HG03460 (cell line): ENCODE measurements at regions not wholly inside any gene's neighbourhood (a gene's known extent, or its start where the extent isn't known, plus 50 kb on each side); places are given as distances from the start of the nearest gene placed in this dataset.
"Not testable (repeated sequence)": the region's sequence is repeated elsewhere in the genome, so short reads cannot be mapped to it uniquely, and the experiment has no call there.

Experiments used
- ATAC-seq: cut with Tn5 transposase; IDR thresholded peaks from one replicate; pipeline ENCODE4 v1.9.1; 2021; ENCODE audit not compliant: unreplicated experiment

DNA sequence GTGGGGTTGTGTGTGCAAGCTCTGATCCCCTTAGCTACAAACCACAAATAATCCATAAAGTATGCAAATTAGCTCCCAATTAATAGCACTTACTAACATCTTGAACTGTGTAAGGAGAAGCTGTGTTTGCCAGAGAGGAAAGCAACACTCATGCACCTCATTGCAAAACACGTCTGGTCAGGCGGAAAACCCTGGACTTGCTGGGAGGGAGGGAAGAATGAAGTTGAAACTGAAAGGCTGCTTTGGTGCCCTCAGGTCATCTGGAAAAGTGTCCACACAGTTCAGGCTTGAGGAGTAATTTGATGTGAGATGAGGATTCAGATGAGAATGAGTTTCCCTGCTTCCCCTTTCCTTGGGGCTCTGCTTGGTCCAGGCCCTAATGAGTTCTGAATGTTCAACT lies 185.5 kb upstream of the ANKRD28 start:
- ATAC-seq: no peak

GRCh38 chr3:15983693-15984092 lies 185.9 kb upstream of the ANKRD28 start:
- no peak for ATAC-seq

- ATAC-seq: no peak
Observed at GRCh38 chr3:15989419-15989818, 185.1 kb upstream of the GALNT15 start.

DNA sequence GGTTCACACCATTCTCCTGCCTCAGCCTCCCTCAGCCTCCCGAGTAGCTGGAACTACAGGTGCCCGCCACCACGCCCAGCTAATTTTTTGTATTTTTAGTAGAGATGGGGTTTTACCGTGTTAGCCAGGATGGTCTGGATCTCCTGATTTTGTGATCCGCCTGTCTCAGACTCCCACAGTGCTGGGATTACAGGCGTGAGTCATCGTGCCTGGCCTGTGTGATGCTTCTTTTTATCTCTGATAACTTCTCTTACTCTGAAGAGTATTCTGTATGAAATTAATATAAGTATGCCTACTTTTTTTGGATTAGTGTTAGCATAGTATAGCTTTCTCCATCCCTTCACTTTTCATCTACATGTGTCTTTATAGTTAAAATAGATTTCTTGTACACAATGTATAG lies 180.8 kb upstream of the GALNT15 start:
- ATAC-seq: not testable (repeated sequence)

- ATAC-seq: not testable (repeated sequence)
Observed at GRCh38 chr3:15996496-15996895, 178.0 kb upstream of the GALNT15 start.

- no peak for ATAC-seq
Observed at GRCh38 chr3:15997274-15997943, 177.1 kb upstream of the GALNT15 start.

DNA sequence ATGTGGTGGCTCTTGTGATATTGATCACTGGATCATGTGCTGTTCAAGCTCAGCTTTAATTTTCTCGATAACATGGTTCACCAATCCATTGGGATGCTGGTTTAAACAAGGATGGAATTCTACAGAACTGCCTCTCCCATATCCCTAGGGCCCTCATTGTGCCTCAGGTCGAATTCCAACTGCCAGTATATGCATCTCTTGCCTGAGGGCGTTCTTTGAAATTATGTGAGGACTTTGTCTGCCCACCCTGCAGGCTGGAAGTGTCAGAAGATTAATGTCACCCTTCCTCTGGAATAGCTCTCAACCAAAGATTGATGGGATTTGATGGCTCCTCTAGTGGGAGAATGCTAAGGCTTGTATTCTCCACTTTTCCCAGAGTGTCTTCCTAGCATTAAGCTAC lies 175.6 kb upstream of the GALNT15 start:
- ATAC-seq: no peak

- no peak for ATAC-seq
Observed at GRCh38 chr3:16004812-16005211, 169.7 kb upstream of the GALNT15 start.

DNA sequence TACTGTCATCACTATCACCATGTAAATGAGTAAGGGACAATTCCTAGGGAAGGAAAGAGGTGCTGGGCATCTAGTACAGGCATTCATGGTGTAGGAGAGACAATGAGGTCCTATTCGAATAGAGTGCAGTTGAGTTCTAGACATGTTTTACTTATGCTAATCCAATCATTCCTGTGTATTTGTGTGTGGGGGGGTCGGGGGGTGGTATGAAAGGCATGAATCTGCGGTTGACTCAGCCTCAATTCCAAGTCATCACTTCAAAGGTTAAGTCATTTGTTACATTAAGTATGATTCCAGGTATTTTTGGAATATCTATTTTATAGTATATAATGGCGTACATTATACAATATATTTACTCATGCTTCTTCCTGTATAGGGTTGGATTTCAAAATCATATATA lies 163.1 kb upstream of the GALNT15 start:
- ATAC-seq: no peak

- no peak for ATAC-seq
Observed at GRCh38 chr3:16012086-16012485, 162.4 kb upstream of the GALNT15 start.

- no peak for ATAC-seq
Observed at GRCh38 chr3:16013568-16013967, 160.9 kb upstream of the GALNT15 start.

GRCh38 chr3:16021801-16022200 lies 152.7 kb upstream of the GALNT15 start:
- ATAC-seq: not testable (repeated sequence)

DNA sequence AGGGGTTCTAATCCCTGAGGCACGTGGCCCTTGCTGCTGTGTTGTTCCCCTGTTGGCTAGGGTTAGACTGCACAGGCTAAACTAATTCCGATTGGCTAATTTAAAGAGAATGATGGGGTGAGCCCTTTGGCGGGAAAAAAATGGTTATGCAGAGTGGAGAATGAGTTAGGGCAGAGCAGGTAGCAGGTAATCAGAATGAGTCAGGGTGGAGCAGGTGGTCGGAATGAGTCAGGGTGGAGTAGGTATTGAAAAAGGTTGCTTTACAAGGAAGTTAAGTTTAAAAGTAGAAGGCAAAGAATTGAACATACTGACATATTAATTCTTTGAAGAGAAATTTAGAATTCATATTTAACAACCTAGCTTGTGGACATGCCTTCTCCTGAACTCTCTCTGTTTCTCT lies 150.6 kb upstream of the GALNT15 start:
- ATAC-seq: not testable (repeated sequence)

GRCh38 chr3:16024548-16024947 lies 149.9 kb upstream of the GALNT15 start:
- no peak for ATAC-seq

GRCh38 chr3:16026753-16027152 lies 147.7 kb upstream of the GALNT15 start:
- no peak for ATAC-seq

- ATAC-seq: no peak
Observed at GRCh38 chr3:16028604-16029003, 145.9 kb upstream of the GALNT15 start.

- ATAC-seq: no peak
Observed at GRCh38 chr3:16030342-16030741, 144.1 kb upstream of the GALNT15 start.

DNA sequence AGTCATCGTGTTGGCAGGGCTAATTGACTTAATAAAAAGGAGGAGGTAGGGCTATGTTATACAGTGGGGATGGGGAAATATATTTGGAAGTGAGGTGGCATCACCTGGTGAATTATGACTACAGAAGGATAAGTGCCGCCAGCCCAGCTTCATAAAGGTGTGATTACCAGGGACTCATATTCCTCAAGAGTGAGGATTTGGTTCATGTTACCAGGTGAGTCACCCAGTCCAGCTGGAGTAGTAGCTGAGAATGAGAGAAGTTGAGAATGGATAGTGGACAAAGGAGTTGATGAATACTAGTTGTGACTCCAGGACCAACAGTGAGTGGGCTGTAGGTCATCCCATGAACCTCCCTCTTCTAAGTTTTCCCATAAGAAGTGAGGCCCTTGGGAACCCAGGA lies 143.0 kb upstream of the GALNT15 start:
- ATAC-seq: no peak

GRCh38 chr3:16033889-16034687 lies 140.4 kb upstream of the GALNT15 start:
- ATAC-seq: no peak

GRCh38 chr3:16040991-16041390 lies 133.5 kb upstream of the GALNT15 start:
- ATAC-seq: no peak

- ATAC-seq: peak; percentile 94
Observed at GRCh38 chr3:16048435-16049318, 125.8 kb upstream of the GALNT15 start.
